HL-60 (cell line): ENCODE measurements at regions not wholly inside any gene's neighbourhood (a gene's known extent, or its start where the extent isn't known, plus 50 kb on each side); places are given as distances from the start of the nearest gene placed in this dataset.

ENCODE experiments used
- GABPA ChIP-seq: IDR thresholded peaks from 2 replicates; pipeline ENCODE4 v1.6.1; 2012; ENCODE audit warnings: low read depth
- TF ChIP-seq, protein P1 (sequence below): IDR thresholded peaks from one replicate; pipeline ENCODE4 v1.5.1; 2011; ENCODE audit warnings: low read length, control low read depth, inconsistent platforms; ENCODE audit not compliant: insufficient read depth

DNA sequence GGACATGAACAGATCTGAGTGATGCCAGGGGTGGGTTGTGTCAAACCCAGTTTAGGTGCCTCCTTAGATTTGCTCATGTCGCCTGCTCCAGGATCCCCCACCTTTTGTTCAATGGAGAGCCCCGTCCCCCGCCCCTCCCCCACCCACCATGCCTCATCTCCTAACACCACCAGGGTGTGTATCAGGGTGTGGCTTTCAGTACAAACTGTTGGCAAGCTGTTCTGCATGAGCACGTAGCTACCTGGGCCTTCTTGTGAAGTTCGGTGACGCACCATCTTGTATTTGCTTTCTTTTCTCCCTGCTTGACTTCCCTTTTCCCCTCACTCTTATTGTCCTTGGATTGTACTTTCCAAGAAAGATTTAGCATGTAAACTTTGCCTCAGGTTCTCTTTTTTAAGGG is 94.8 kb downstream of the EBNA1BP2 start:
- TF ChIP-seq, protein P1, sequence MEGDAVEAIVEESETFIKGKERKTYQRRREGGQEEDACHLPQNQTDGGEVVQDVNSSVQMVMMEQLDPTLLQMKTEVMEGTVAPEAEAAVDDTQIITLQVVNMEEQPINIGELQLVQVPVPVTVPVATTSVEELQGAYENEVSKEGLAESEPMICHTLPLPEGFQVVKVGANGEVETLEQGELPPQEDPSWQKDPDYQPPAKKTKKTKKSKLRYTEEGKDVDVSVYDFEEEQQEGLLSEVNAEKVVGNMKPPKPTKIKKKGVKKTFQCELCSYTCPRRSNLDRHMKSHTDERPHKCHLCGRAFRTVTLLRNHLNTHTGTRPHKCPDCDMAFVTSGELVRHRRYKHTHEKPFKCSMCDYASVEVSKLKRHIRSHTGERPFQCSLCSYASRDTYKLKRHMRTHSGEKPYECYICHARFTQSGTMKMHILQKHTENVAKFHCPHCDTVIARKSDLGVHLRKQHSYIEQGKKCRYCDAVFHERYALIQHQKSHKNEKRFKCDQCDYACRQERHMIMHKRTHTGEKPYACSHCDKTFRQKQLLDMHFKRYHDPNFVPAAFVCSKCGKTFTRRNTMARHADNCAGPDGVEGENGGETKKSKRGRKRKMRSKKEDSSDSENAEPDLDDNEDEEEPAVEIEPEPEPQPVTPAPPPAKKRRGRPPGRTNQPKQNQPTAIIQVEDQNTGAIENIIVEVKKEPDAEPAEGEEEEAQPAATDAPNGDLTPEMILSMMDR = no peak
- no peak for TF ChIP-seq GABPA
